ENCODE measurements at regions not wholly inside any gene's neighbourhood (a gene's known extent, or its start where the extent isn't known, plus 50 kb on each side); places are given as distances from the start of the nearest gene placed in this dataset.
"Not testable (repeated sequence)": the region's sequence is repeated elsewhere in the genome, so short reads cannot be mapped to it uniquely, and the experiment has no call there.

- H3K4me3 Mint-ChIP-seq; ATAC-seq (replicated peaks); H3K36me3 Mint-ChIP-seq (ENCODE audit: insufficient read depth); H3K9me3 Mint-ChIP-seq; H3K4me1 Mint-ChIP-seq (ENCODE audit: low read depth in 2 of 2); H3K27ac Mint-ChIP-seq; DNase-seq: not testable (repeated sequence)
- peaks cover 17 to 19% of the 10 kb centered on the region in 2 donors for H3K27me3 Mint-ChIP-seq
These were observed 86.8 kb upstream of the ALDH3B2 start for GRCh38 chr11:67761211-67761610.

GRCh38 chr11:67759321-67759720 lies 84.9 kb upstream of the ALDH3B2 start:
- not testable (repeated sequence) for H3K27ac Mint-ChIP-seq; H3K9me3 Mint-ChIP-seq; ATAC-seq (replicated peaks); H3K4me3 Mint-ChIP-seq; DNase-seq; H3K27me3 Mint-ChIP-seq; H3K36me3 Mint-ChIP-seq (ENCODE audit: insufficient read depth); H3K4me1 Mint-ChIP-seq (ENCODE audit: low read depth in 2 of 2)

- not testable (repeated sequence) for H3K4me1 Mint-ChIP-seq (ENCODE audit: low read depth in 2 of 2); H3K9me3 Mint-ChIP-seq; H3K27ac Mint-ChIP-seq; DNase-seq; ATAC-seq (replicated peaks); H3K27me3 Mint-ChIP-seq; H3K36me3 Mint-ChIP-seq (ENCODE audit: insufficient read depth); H3K4me3 Mint-ChIP-seq
These were observed 84.0 kb upstream of the ALDH3B2 start for GRCh38 chr11:67758467-67758866.

GRCh38 chr11:67758009-67758408 lies 83.6 kb upstream of the ALDH3B2 start:
- H3K4me1 Mint-ChIP-seq (ENCODE audit: low read depth in 2 of 2); H3K27me3 Mint-ChIP-seq; DNase-seq; H3K4me3 Mint-ChIP-seq; H3K27ac Mint-ChIP-seq; H3K9me3 Mint-ChIP-seq; H3K36me3 Mint-ChIP-seq (ENCODE audit: insufficient read depth); ATAC-seq (replicated peaks): not testable (repeated sequence)

GRCh38 chr11:67753820-67754219 lies 79.4 kb upstream of the ALDH3B2 start:
- peaks cover 10 to 12% of the 10 kb centered on the region in 2 donors for H3K27me3 Mint-ChIP-seq
- not testable (repeated sequence) for H3K9me3 Mint-ChIP-seq; DNase-seq; H3K4me1 Mint-ChIP-seq (ENCODE audit: low read depth in 2 of 2); H3K36me3 Mint-ChIP-seq (ENCODE audit: insufficient read depth); H3K4me3 Mint-ChIP-seq; H3K27ac Mint-ChIP-seq; ATAC-seq (replicated peaks)

- Mint-ChIP-seq H3K4me3 (no peak overlapping the region), H3K9me3 (no peaks in the 10 kb centered on the region), H3K4me1 (ENCODE audit: low read depth in 2 of 2) (no peaks in the 10 kb centered on the region), H3K36me3 (ENCODE audit: insufficient read depth) (no peaks in the 10 kb centered on the region), H3K27ac (peak overlapping the region in 1 of 2 donors; percentile 3), H3K27me3 (peaks cover 7 to 38% of the 10 kb centered on the region in 2 donors)
- DNase-seq (no peak), ATAC-seq (replicated peaks) (no peak)
These were observed 70.8 kb upstream of the ALDH3B2 start for GRCh38 chr11:67745181-67745726.

GRCh38 chr11:67744231-67744630 lies 69.8 kb upstream of the ALDH3B2 start:
- not testable (repeated sequence) for H3K4me3 Mint-ChIP-seq; DNase-seq; H3K4me1 Mint-ChIP-seq (ENCODE audit: low read depth in 2 of 2); H3K9me3 Mint-ChIP-seq; H3K27ac Mint-ChIP-seq; H3K36me3 Mint-ChIP-seq (ENCODE audit: insufficient read depth); ATAC-seq (replicated peaks)
- H3K27me3 Mint-ChIP-seq, result peaks cover 0 to 29% of the 10 kb centered on the region in 2 donors

GRCh38 chr11:67738231-67738630 lies 63.8 kb upstream of the ALDH3B2 start:
- ATAC-seq (replicated peaks); H3K9me3 Mint-ChIP-seq; H3K36me3 Mint-ChIP-seq (ENCODE audit: insufficient read depth); H3K4me3 Mint-ChIP-seq; H3K4me1 Mint-ChIP-seq (ENCODE audit: low read depth in 2 of 2); DNase-seq; H3K27ac Mint-ChIP-seq: not testable (repeated sequence)
- H3K27me3 Mint-ChIP-seq, result peaks cover 25 to 52% of the 10 kb centered on the region in 2 donors

GRCh38 chr11:67737562-67738080 lies 63.2 kb upstream of the ALDH3B2 start:
- H3K27ac Mint-ChIP-seq; ATAC-seq (replicated peaks); H3K9me3 Mint-ChIP-seq: not testable (repeated sequence)

GRCh38 chr11:67732045-67732787 lies 57.8 kb upstream of the ALDH3B2 start:
- H3K36me3 Mint-ChIP-seq (ENCODE audit: insufficient read depth), result no peaks in the 10 kb centered on the region
- peaks cover 38 to 73% of the 10 kb centered on the region in 2 donors for H3K27me3 Mint-ChIP-seq
- H3K9me3 Mint-ChIP-seq, result no peaks in the 10 kb centered on the region
- no peak overlapping the region for H3K27ac Mint-ChIP-seq
- ATAC-seq (replicated peaks), result peak; percentile 67
- H3K4me3 Mint-ChIP-seq, result peak overlapping the region; percentile 29 to 77
- peak; percentile 9 to 48 (median 13) for DNase-seq
- H3K4me1 Mint-ChIP-seq (ENCODE audit: low read depth in 2 of 2), result peaks cover 6 to 7% of the 10 kb centered on the region in 2 donors

More at GRCh38 chr11:67737562-67738080, 63.2 kb upstream of the ALDH3B2 start:
- H3K4me3 Mint-ChIP-seq; H3K36me3 Mint-ChIP-seq (ENCODE audit: insufficient read depth); H3K4me1 Mint-ChIP-seq (ENCODE audit: low read depth in 2 of 2); DNase-seq: not testable (repeated sequence)
- H3K27me3 Mint-ChIP-seq, result peaks cover 25 to 59% of the 10 kb centered on the region in 2 donors

- no peak overlapping the region for H3K27ac Mint-ChIP-seq
- ATAC-seq (replicated peaks), result no peak
These were observed 57.2 kb upstream of the ALDH3B2 start for GRCh38 chr11:67731583-67731982.

GRCh38 chr11:67728163-67728571 lies 53.7 kb upstream of the ALDH3B2 start:
- H3K36me3 Mint-ChIP-seq (ENCODE audit: insufficient read depth); H3K4me1 Mint-ChIP-seq (ENCODE audit: low read depth in 2 of 2); H3K4me3 Mint-ChIP-seq; DNase-seq; H3K9me3 Mint-ChIP-seq; ATAC-seq (replicated peaks); H3K27ac Mint-ChIP-seq: not testable (repeated sequence)
- H3K27me3 Mint-ChIP-seq, result peaks cover 41 to 70% of the 10 kb centered on the region in 2 donors

More at GRCh38 chr11:67731583-67731982, 57.2 kb upstream of the ALDH3B2 start:
- H3K4me3 Mint-ChIP-seq, result peak overlapping the region; percentile 29 to 77
- peaks cover 6 to 7% of the 10 kb centered on the region in 2 donors for H3K4me1 Mint-ChIP-seq (ENCODE audit: low read depth in 2 of 2)
- no peaks in the 10 kb centered on the region for H3K36me3 Mint-ChIP-seq (ENCODE audit: insufficient read depth)
- peaks cover 41 to 74% of the 10 kb centered on the region in 2 donors for H3K27me3 Mint-ChIP-seq
- no peak for DNase-seq
- no peaks in the 10 kb centered on the region for H3K9me3 Mint-ChIP-seq

GRCh38 chr11:67727066-67728040 lies 52.9 kb upstream of the ALDH3B2 start:
- not testable (repeated sequence) for DNase-seq; H3K27ac Mint-ChIP-seq; ATAC-seq (replicated peaks); H3K4me1 Mint-ChIP-seq (ENCODE audit: low read depth in 2 of 2); H3K36me3 Mint-ChIP-seq (ENCODE audit: insufficient read depth); H3K9me3 Mint-ChIP-seq; H3K4me3 Mint-ChIP-seq
- H3K27me3 Mint-ChIP-seq, result peaks cover 37 to 62% of the 10 kb centered on the region in 2 donors
